MV-4-11 (cell line): ENCODE measurements at regions not wholly inside any gene's neighbourhood (a gene's known extent, or its start where the extent isn't known, plus 50 kb on each side); places are given as distances from the start of the nearest gene placed in this dataset.
A peak's percentile ranks its signal among the peaks of the same experiment; 100 is the strongest.

ENCODE experiments used
- DNase-seq: peaks from one replicate; lab custom pipeline; 2025; lab: John Stamatoyannopoulos, UW

- no peak for DNase-seq
These were observed 190.3 kb upstream of the HDDC2 start for GRCh38 chr6:125491860-125492618.

- DNase-seq: peak; percentile 58
These were observed 196.8 kb upstream of the HDDC2 start for GRCh38 chr6:125498606-125499005.

- DNase-seq: no peak
These were observed 197.8 kb upstream of the HDDC2 start for GRCh38 chr6:125499535-125499934.

GRCh38 chr6:125503181-125503580 is 201.4 kb upstream of the HDDC2 start:
- DNase-seq: no peak

- DNase-seq: no peak
These were observed 206.4 kb upstream of the HDDC2 start for GRCh38 chr6:125507987-125508655.

- DNase-seq: no peak
These were observed 207.0 kb upstream of the HDDC2 start for GRCh38 chr6:125508793-125509192.

- no peak for DNase-seq
These were observed 207.7 kb upstream of the HDDC2 start for GRCh38 chr6:125509477-125509876.

GRCh38 chr6:125510405-125510804 is 208.6 kb upstream of the HDDC2 start:
- DNase-seq: no peak

GRCh38 chr6:125511809-125512396 is 210.1 kb upstream of the HDDC2 start:
- DNase-seq: no peak

GRCh38 chr6:125512621-125513020 is 210.9 kb upstream of the HDDC2 start:
- no peak for DNase-seq

GRCh38 chr6:125513978-125514377 is 212.2 kb upstream of the HDDC2 start:
- DNase-seq: no peak

- no peak for DNase-seq
These were observed 214.9 kb upstream of the HDDC2 start for GRCh38 chr6:125516644-125517043.

- no peak for DNase-seq
These were observed 217.6 kb upstream of the HDDC2 start for GRCh38 chr6:125519367-125519766.

GRCh38 chr6:125524356-125524755 is 222.6 kb upstream of the HDDC2 start:
- no peak for DNase-seq

GRCh38 chr6:125526007-125526720 is 223.3 kb upstream of the HEY2 start:
- no peak for DNase-seq

- no peak for DNase-seq
These were observed 220.8 kb upstream of the HEY2 start for GRCh38 chr6:125528621-125529041.

- no peak for DNase-seq
These were observed 220.4 kb upstream of the HEY2 start for GRCh38 chr6:125529061-125529460.

GRCh38 chr6:125533710-125534397 is 215.6 kb upstream of the HEY2 start:
- no peak for DNase-seq

GRCh38 chr6:125534430-125535263 is 214.8 kb upstream of the HEY2 start:
- no peak for DNase-seq

GRCh38 chr6:125537090-125537489 is 212.3 kb upstream of the HEY2 start:
- no peak for DNase-seq

- no peak for DNase-seq
These were observed 209.5 kb upstream of the HEY2 start for GRCh38 chr6:125539892-125540291.
